ENCODE measurements at regions not wholly inside any gene's neighbourhood (a gene's known extent, or its start where the extent isn't known, plus 50 kb on each side); places are given as distances from the start of the nearest gene placed in this dataset.
"Not testable (repeated sequence)": the region's sequence is repeated elsewhere in the genome, so short reads cannot be mapped to it uniquely, and the experiment has no call there.

GRCh38 chr15:20296261-20296660 lies 245.3 kb downstream of the GOLGA6L6 start:
- H3K4me3 ChIP-seq (replicated peaks; ENCODE audit: low read depth, low read length); DNase-seq (ENCODE audit: extremely low read depth, low read depth): not testable (repeated sequence)

GRCh38 chr15:20295238-20295811 lies 246.3 kb downstream of the GOLGA6L6 start:
- H3K4me3 ChIP-seq (replicated peaks; ENCODE audit: low read depth, low read length) = no peak overlapping the region
- TF ChIP-seq CTCF (IDR thresholded peaks at IDR 0.05; ENCODE audit: low read depth, low read length, missing control alignments) = no peak
- DNase-seq (ENCODE audit: extremely low read depth, low read depth) = no peak

GRCh38 chr15:20294651-20295237 lies 246.9 kb downstream of the GOLGA6L6 start:
- DNase-seq (ENCODE audit: extremely low read depth, low read depth) = no peak
- H3K4me3 ChIP-seq (replicated peaks; ENCODE audit: low read depth, low read length) = no peak overlapping the region
- no peak for TF ChIP-seq CTCF (IDR thresholded peaks at IDR 0.05; ENCODE audit: low read depth, low read length, missing control alignments)

- not testable (repeated sequence) for DNase-seq (ENCODE audit: extremely low read depth, low read depth); H3K4me3 ChIP-seq (replicated peaks; ENCODE audit: low read depth, low read length)
Observed at GRCh38 chr15:20292422-20293005, 249.1 kb downstream of the GOLGA6L6 start.

- H3K4me3 ChIP-seq (replicated peaks; ENCODE audit: low read depth, low read length); DNase-seq (ENCODE audit: extremely low read depth, low read depth): not testable (repeated sequence)
Observed at GRCh38 chr15:20291616-20292015, 250.0 kb downstream of the GOLGA6L6 start.

- not testable (repeated sequence) for H3K4me3 ChIP-seq (replicated peaks; ENCODE audit: low read depth, low read length); DNase-seq (ENCODE audit: extremely low read depth, low read depth)
Observed at GRCh38 chr15:20290606-20291005, 251.0 kb downstream of the GOLGA6L6 start.

- not testable (repeated sequence) for H3K4me3 ChIP-seq (replicated peaks; ENCODE audit: low read depth, low read length); DNase-seq (ENCODE audit: extremely low read depth, low read depth)
Observed at GRCh38 chr15:20289538-20290103, 252.0 kb downstream of the GOLGA6L6 start.

- not testable (repeated sequence) for H3K4me3 ChIP-seq (replicated peaks; ENCODE audit: low read depth, low read length); DNase-seq (ENCODE audit: extremely low read depth, low read depth)
Observed at GRCh38 chr15:20288800-20289537, 252.6 kb downstream of the GOLGA6L6 start.

- not testable (repeated sequence) for H3K4me3 ChIP-seq (replicated peaks; ENCODE audit: low read depth, low read length); DNase-seq (ENCODE audit: extremely low read depth, low read depth)
Observed at GRCh38 chr15:20286559-20286958, 255.0 kb downstream of the GOLGA6L6 start.

- not testable (repeated sequence) for DNase-seq (ENCODE audit: extremely low read depth, low read depth); H3K4me3 ChIP-seq (replicated peaks; ENCODE audit: low read depth, low read length)
Observed at GRCh38 chr15:20285696-20286300, 255.8 kb downstream of the GOLGA6L6 start.

GRCh38 chr15:20284891-20285535 lies 256.6 kb downstream of the GOLGA6L6 start:
- DNase-seq (ENCODE audit: extremely low read depth, low read depth); H3K4me3 ChIP-seq (replicated peaks; ENCODE audit: low read depth, low read length): not testable (repeated sequence)

GRCh38 chr15:20283651-20284050 lies 257.9 kb downstream of the GOLGA6L6 start:
- not testable (repeated sequence) for H3K4me3 ChIP-seq (replicated peaks; ENCODE audit: low read depth, low read length); DNase-seq (ENCODE audit: extremely low read depth, low read depth)

GRCh38 chr15:20282491-20282943 lies 259.1 kb downstream of the GOLGA6L6 start:
- H3K4me3 ChIP-seq (replicated peaks; ENCODE audit: low read depth, low read length); DNase-seq (ENCODE audit: extremely low read depth, low read depth): not testable (repeated sequence)

GRCh38 chr15:20281567-20282275 lies 259.9 kb downstream of the GOLGA6L6 start:
- DNase-seq (ENCODE audit: extremely low read depth, low read depth); H3K4me3 ChIP-seq (replicated peaks; ENCODE audit: low read depth, low read length): not testable (repeated sequence)

Measured in HFF-Myc (cell line).